Keratinocyte (primary cell): ENCODE measurements at regions not wholly inside any gene's neighbourhood (a gene's known extent, or its start where the extent isn't known, plus 50 kb on each side); places are given as distances from the start of the nearest gene placed in this dataset.

Experiments used
- CTCF ChIP-seq, 3 experiments: IDR thresholded peaks in 1 of 3; conservative IDR thresholded peaks in 1 of 3; optimal IDR thresholded peaks in 1 of 3; 2 replicates in 2 of 3; 3 replicates in 1 of 3; pipeline versions ENCODE3 to v1.5.1; 2011; ENCODE audit warnings: low read length in 3 of 3, mild to moderate bottlenecking in 3 of 3, moderate library complexity in 2 of 3, control low read depth in 1 of 3, inconsistent platforms in 1 of 3; ENCODE audit not compliant: insufficient read depth in 2 of 3; ENCODE audit errors: extremely low read depth in 1 of 3
- EZH2 ChIP-seq: IDR thresholded peaks from one replicate; pipeline ENCODE4 v1.6.1; 2012; ENCODE audit warnings: inconsistent platforms, mild to moderate bottlenecking, low read length, moderate library complexity

GRCh38 chr5:172543484-172544298 is 89.4 kb upstream of the SH3PXD2B start:
- TF ChIP-seq CTCF (optimal IDR thresholded peaks at IDR 0.05 in 1 of 3, IDR thresholded peaks at IDR 0.05 in 1 of 3, conservative IDR thresholded peaks at IDR 0.05 in 1 of 3; ENCODE audit: extremely low read depth in 1 of 3, insufficient read depth in 2 of 3, low read length in 3 of 3) (no peak), EZH2 (no peak)
